ENCODE measurements at regions not wholly inside any gene's neighbourhood (a gene's known extent, or its start where the extent isn't known, plus 50 kb on each side); places are given as distances from the start of the nearest gene placed in this dataset.

- Histone ChIP-seq H3K36me3 (replicated peaks in 1 of 2; ENCODE audit: control insufficient read depth in 2 of 2, insufficient read depth in 2 of 2, low read length in 2 of 2) (no peaks in the 10 kb centered on the region), H3K27me3 (ENCODE audit: control insufficient read depth in 3 of 3, insufficient read depth in 3 of 3, low read depth in 1 of 3, low read length in 3 of 3) (no peaks in the 10 kb centered on the region), H3K4me3 (ENCODE audit: low read length in 2 of 2) (no peak overlapping the region), H4K91ac (ENCODE audit: low read depth, low read length, poor library complexity) (no peak overlapping the region), H2AFZ (ENCODE audit: low read length) (no peak overlapping the region), H2BK5ac (ENCODE audit: low read length) (no peak overlapping the region), H3K4ac (ENCODE audit: low read length) (no peak overlapping the region), H2AK5ac (ENCODE audit: low read depth, low read length) (no peak overlapping the region), H4K8ac (ENCODE audit: low read depth, low read length) (no peak overlapping the region), H2BK15ac (ENCODE audit: low read length) (no peak overlapping the region), H2BK120ac (ENCODE audit: low read depth, low read length) (no peak overlapping the region), H2BK12ac (ENCODE audit: low read length) (no peak overlapping the region), H3K9ac (ENCODE audit: low read depth, low read length, poor library complexity) (no peak overlapping the region), H3K9me3 (replicated peaks in 1 of 2; ENCODE audit: control insufficient read depth in 2 of 2, insufficient read depth in 1 of 2, low read depth in 1 of 2, low read length in 2 of 2) (no peaks in the 10 kb centered on the region), H3K27ac (replicated peaks; ENCODE audit: low read length) (no peak overlapping the region), H3K79me1 (ENCODE audit: low read depth, low read length) (no peaks in the 10 kb centered on the region), H3K4me2 (ENCODE audit: insufficient read depth, low read length, poor library complexity, severe bottlenecking) (no peak overlapping the region), H3K14ac (ENCODE audit: low read length) (no peak overlapping the region), H3K23ac (ENCODE audit: low read depth, low read length, poor library complexity) (no peak overlapping the region), H3K4me1 (ENCODE audit: control insufficient read depth in 2 of 2, insufficient read depth in 1 of 2, low read depth in 1 of 2, low read length in 2 of 2) (no peaks in the 10 kb centered on the region), H3K18ac (ENCODE audit: low read length) (no peak overlapping the region)
- WGBS, 2 donors (ENCODE audit: extremely low coverage in 2 of 2, insufficient read length in 2 of 2, insufficient replicate concordance in 1 of 2), result no CpG with 5 or more reads among the region's 1 CpG
- no peak for DNase-seq (ENCODE audit: low spot score)
These were observed 501.0 kb upstream of the EDIL3 start for GRCh38 chr5:84885485-84886258.

GRCh38 chr5:84881737-84882136 lies 497.1 kb upstream of the EDIL3 start:
- Histone ChIP-seq H3K4me2 (ENCODE audit: insufficient read depth, low read length, poor library complexity, severe bottlenecking) (no peak overlapping the region), H3K4ac (ENCODE audit: low read length) (no peak overlapping the region), H3K4me3 (ENCODE audit: low read length in 2 of 2) (no peak overlapping the region), H3K36me3 (replicated peaks in 1 of 2; ENCODE audit: control insufficient read depth in 2 of 2, insufficient read depth in 2 of 2, low read length in 2 of 2) (no peaks in the 10 kb centered on the region), H3K18ac (ENCODE audit: low read length) (no peak overlapping the region), H3K14ac (ENCODE audit: low read length) (no peak overlapping the region), H3K27me3 (ENCODE audit: control insufficient read depth in 3 of 3, insufficient read depth in 3 of 3, low read depth in 1 of 3, low read length in 3 of 3) (no peaks in the 10 kb centered on the region), H3K9ac (ENCODE audit: low read depth, low read length, poor library complexity) (no peak overlapping the region), H3K27ac (replicated peaks; ENCODE audit: low read length) (no peak overlapping the region), H2BK15ac (ENCODE audit: low read length) (no peak overlapping the region), H3K23ac (ENCODE audit: low read depth, low read length, poor library complexity) (no peak overlapping the region), H2BK120ac (ENCODE audit: low read depth, low read length) (no peak overlapping the region), H2AFZ (ENCODE audit: low read length) (no peak overlapping the region), H3K9me3 (replicated peaks in 1 of 2; ENCODE audit: control insufficient read depth in 2 of 2, insufficient read depth in 1 of 2, low read depth in 1 of 2, low read length in 2 of 2) (no peaks in the 10 kb centered on the region), H4K8ac (ENCODE audit: low read depth, low read length) (no peak overlapping the region), H2AK5ac (ENCODE audit: low read depth, low read length) (no peak overlapping the region), H3K4me1 (ENCODE audit: control insufficient read depth in 2 of 2, insufficient read depth in 1 of 2, low read depth in 1 of 2, low read length in 2 of 2) (no peaks in the 10 kb centered on the region), H3K79me1 (ENCODE audit: low read depth, low read length) (no peaks in the 10 kb centered on the region), H2BK12ac (ENCODE audit: low read length) (no peak overlapping the region), H2BK5ac (ENCODE audit: low read length) (no peak overlapping the region), H4K91ac (ENCODE audit: low read depth, low read length, poor library complexity) (no peak overlapping the region)
- no peak for DNase-seq (ENCODE audit: low spot score)
- WGBS, 2 donors (ENCODE audit: extremely low coverage in 2 of 2, insufficient read length in 2 of 2, insufficient replicate concordance in 1 of 2), result no CpG with 5 or more reads among the region's 4 CpGs

GRCh38 chr5:84874196-84874595 lies 489.5 kb upstream of the EDIL3 start:
- Histone ChIP-seq H3K79me1 (ENCODE audit: low read depth, low read length) (no peaks in the 10 kb centered on the region), H2BK12ac (ENCODE audit: low read length) (no peak overlapping the region), H2BK120ac (ENCODE audit: low read depth, low read length) (no peak overlapping the region), H3K4ac (ENCODE audit: low read length) (no peak overlapping the region), H2BK5ac (ENCODE audit: low read length) (no peak overlapping the region), H3K18ac (ENCODE audit: low read length) (no peak overlapping the region), H3K23ac (ENCODE audit: low read depth, low read length, poor library complexity) (no peak overlapping the region), H3K9me3 (replicated peaks in 1 of 2; ENCODE audit: control insufficient read depth in 2 of 2, insufficient read depth in 1 of 2, low read depth in 1 of 2, low read length in 2 of 2) (no peaks in the 10 kb centered on the region), H3K27ac (replicated peaks; ENCODE audit: low read length) (no peak overlapping the region), H3K4me3 (ENCODE audit: low read length in 2 of 2) (no peak overlapping the region), H2AFZ (ENCODE audit: low read length) (no peak overlapping the region), H3K14ac (ENCODE audit: low read length) (no peak overlapping the region), H3K36me3 (replicated peaks in 1 of 2; ENCODE audit: control insufficient read depth in 2 of 2, insufficient read depth in 2 of 2, low read length in 2 of 2) (no peaks in the 10 kb centered on the region), H3K27me3 (ENCODE audit: control insufficient read depth in 3 of 3, insufficient read depth in 3 of 3, low read depth in 1 of 3, low read length in 3 of 3) (no peaks in the 10 kb centered on the region), H3K9ac (ENCODE audit: low read depth, low read length, poor library complexity) (no peak overlapping the region), H3K4me1 (ENCODE audit: control insufficient read depth in 2 of 2, insufficient read depth in 1 of 2, low read depth in 1 of 2, low read length in 2 of 2) (no peaks in the 10 kb centered on the region), H4K8ac (ENCODE audit: low read depth, low read length) (no peak overlapping the region), H4K91ac (ENCODE audit: low read depth, low read length, poor library complexity) (no peak overlapping the region), H2BK15ac (ENCODE audit: low read length) (no peak overlapping the region), H2AK5ac (ENCODE audit: low read depth, low read length) (no peak overlapping the region), H3K4me2 (ENCODE audit: insufficient read depth, low read length, poor library complexity, severe bottlenecking) (no peak overlapping the region)
- DNase-seq (ENCODE audit: low spot score), result no peak

- Histone ChIP-seq H3K23ac (ENCODE audit: low read depth, low read length, poor library complexity) (no peak overlapping the region), H3K27ac (replicated peaks; ENCODE audit: low read length) (no peak overlapping the region), H3K18ac (ENCODE audit: low read length) (no peak overlapping the region), H2BK120ac (ENCODE audit: low read depth, low read length) (no peak overlapping the region), H3K14ac (ENCODE audit: low read length) (no peak overlapping the region), H2AK5ac (ENCODE audit: low read depth, low read length) (no peak overlapping the region), H2BK15ac (ENCODE audit: low read length) (no peak overlapping the region), H4K91ac (ENCODE audit: low read depth, low read length, poor library complexity) (no peak overlapping the region), H4K8ac (ENCODE audit: low read depth, low read length) (no peak overlapping the region), H3K4me1 (ENCODE audit: control insufficient read depth in 2 of 2, insufficient read depth in 1 of 2, low read depth in 1 of 2, low read length in 2 of 2) (no peaks in the 10 kb centered on the region), H2AFZ (ENCODE audit: low read length) (no peak overlapping the region), H3K9ac (ENCODE audit: low read depth, low read length, poor library complexity) (no peak overlapping the region), H3K27me3 (ENCODE audit: control insufficient read depth in 3 of 3, insufficient read depth in 3 of 3, low read depth in 1 of 3, low read length in 3 of 3) (no peaks in the 10 kb centered on the region), H3K79me1 (ENCODE audit: low read depth, low read length) (no peaks in the 10 kb centered on the region), H2BK12ac (ENCODE audit: low read length) (no peak overlapping the region), H3K9me3 (replicated peaks in 1 of 2; ENCODE audit: control insufficient read depth in 2 of 2, insufficient read depth in 1 of 2, low read depth in 1 of 2, low read length in 2 of 2) (no peaks in the 10 kb centered on the region), H2BK5ac (ENCODE audit: low read length) (no peak overlapping the region), H3K36me3 (replicated peaks in 1 of 2; ENCODE audit: control insufficient read depth in 2 of 2, insufficient read depth in 2 of 2, low read length in 2 of 2) (no peaks in the 10 kb centered on the region), H3K4ac (ENCODE audit: low read length) (no peak overlapping the region), H3K4me2 (ENCODE audit: insufficient read depth, low read length, poor library complexity, severe bottlenecking) (no peak overlapping the region), H3K4me3 (ENCODE audit: low read length in 2 of 2) (no peak overlapping the region)
- WGBS, 2 donors (ENCODE audit: extremely low coverage in 2 of 2, insufficient read length in 2 of 2, insufficient replicate concordance in 1 of 2), result no CpG with 5 or more reads among the region's 3 CpGs
- DNase-seq (ENCODE audit: low spot score), result no peak
These were observed 488.1 kb upstream of the EDIL3 start for GRCh38 chr5:84872768-84873167.
